ENCODE measurements at regions not wholly inside any gene's neighbourhood (a gene's known extent, or its start where the extent isn't known, plus 50 kb on each side); places are given as distances from the start of the nearest gene placed in this dataset.

- DNase-seq (ENCODE audit: low read depth in 4 of 4, low spot score in 3 of 4): no peak
These were observed 122.3 kb upstream of the IL12B start for GRCh38 chr5:159452480-159453167.

- no peak for DNase-seq (ENCODE audit: low read depth in 4 of 4, low spot score in 3 of 4)
These were observed 122.9 kb upstream of the IL12B start for GRCh38 chr5:159453209-159453608.

- no peak for DNase-seq (ENCODE audit: low read depth in 4 of 4, low spot score in 3 of 4)
These were observed 126.0 kb upstream of the IL12B start for GRCh38 chr5:159456261-159456660.

GRCh38 chr5:159456722-159457465 lies 126.6 kb upstream of the IL12B start:
- no peak for DNase-seq (ENCODE audit: low read depth in 4 of 4, low spot score in 3 of 4)

GRCh38 chr5:159458217-159458711 lies 128.0 kb upstream of the IL12B start:
- DNase-seq (ENCODE audit: low read depth in 4 of 4, low spot score in 3 of 4): no peak

GRCh38 chr5:159459132-159459627 lies 128.9 kb upstream of the IL12B start:
- no peak for DNase-seq (ENCODE audit: low read depth in 4 of 4, low spot score in 3 of 4)

- no peak for DNase-seq (ENCODE audit: low read depth in 4 of 4, low spot score in 3 of 4)
These were observed 129.8 kb upstream of the IL12B start for GRCh38 chr5:159459951-159460538.

- no peak for DNase-seq (ENCODE audit: low read depth in 4 of 4, low spot score in 3 of 4)
These were observed 133.5 kb upstream of the IL12B start for GRCh38 chr5:159463590-159464321.

- DNase-seq (ENCODE audit: low read depth in 4 of 4, low spot score in 3 of 4): no peak
These were observed 135.3 kb upstream of the IL12B start for GRCh38 chr5:159465604-159466003.

- no peak for DNase-seq (ENCODE audit: low read depth in 4 of 4, low spot score in 3 of 4)
These were observed 137.4 kb upstream of the IL12B start for GRCh38 chr5:159467666-159468065.

- no peak for DNase-seq (ENCODE audit: low read depth in 4 of 4, low spot score in 3 of 4)
These were observed 139.4 kb upstream of the IL12B start for GRCh38 chr5:159469496-159470372.

GRCh38 chr5:159471904-159472303 lies 141.6 kb upstream of the IL12B start:
- DNase-seq (ENCODE audit: low read depth in 4 of 4, low spot score in 3 of 4): no peak

- DNase-seq (ENCODE audit: low read depth in 4 of 4, low spot score in 3 of 4): no peak
These were observed 144.7 kb upstream of the IL12B start for GRCh38 chr5:159475026-159475425.

GRCh38 chr5:159478950-159479349 lies 148.7 kb upstream of the IL12B start:
- DNase-seq (ENCODE audit: low read depth in 4 of 4, low spot score in 3 of 4): no peak

- no peak for DNase-seq (ENCODE audit: low read depth in 4 of 4, low spot score in 3 of 4)
These were observed 150.6 kb upstream of the IL12B start for GRCh38 chr5:159480849-159481248.

GRCh38 chr5:159481751-159482150 lies 151.5 kb upstream of the IL12B start:
- no peak for DNase-seq (ENCODE audit: low read depth in 4 of 4, low spot score in 3 of 4)

GRCh38 chr5:159486836-159487235 lies 156.5 kb upstream of the IL12B start:
- no peak for DNase-seq (ENCODE audit: low read depth in 4 of 4, low spot score in 3 of 4)

GRCh38 chr5:159488516-159488915 lies 158.2 kb upstream of the IL12B start:
- DNase-seq (ENCODE audit: low read depth in 4 of 4, low spot score in 3 of 4): no peak

GRCh38 chr5:159489779-159490178 lies 159.5 kb upstream of the IL12B start:
- no peak for DNase-seq (ENCODE audit: low read depth in 4 of 4, low spot score in 3 of 4)

GRCh38 chr5:159490507-159490906 lies 160.2 kb upstream of the IL12B start:
- no peak for DNase-seq (ENCODE audit: low read depth in 4 of 4, low spot score in 3 of 4)
